Subcutaneous abdominal adipose tissue (tissue), 5 donors: ENCODE measurements at regions not wholly inside any gene's neighbourhood (a gene's known extent, or its start where the extent isn't known, plus 50 kb on each side); places are given as distances from the start of the nearest gene placed in this dataset.
A peak's percentile ranks its signal among the peaks of the same experiment; 100 is the strongest.

Source experiments
- H3K27ac ChIP-seq: one replicate; pipeline ENCODE4 v1.7.0; 2013; ENCODE audit warnings: low read depth, mild to moderate bottlenecking, inconsistent platforms, low read length, moderate library complexity
- H3K27me3 ChIP-seq, 5 donors: one replicate each; pipeline ENCODE4 v1.7.0; 2013; ENCODE audit warnings: low read length in 5 of 5, inconsistent platforms in 1 of 5; ENCODE audit not compliant: control insufficient read depth in 5 of 5, insufficient read depth in 4 of 5
- H3K36me3 ChIP-seq, 5 donors: one replicate each; pipeline ENCODE4 v1.7.0; 2013; ENCODE audit warnings: low read length in 5 of 5; ENCODE audit not compliant: control insufficient read depth in 5 of 5, insufficient read depth in 5 of 5
- H3K4me1 ChIP-seq, 5 donors: one replicate each; pipeline ENCODE4 v1.7.0; 2013; ENCODE audit warnings: low read length in 5 of 5, mild to moderate bottlenecking in 3 of 5, moderate library complexity in 1 of 5; ENCODE audit not compliant: control insufficient read depth in 5 of 5, insufficient read depth in 5 of 5
- H3K4me3 ChIP-seq, 5 donors: one replicate each; pipeline ENCODE4 v1.7.0; 2013; ENCODE audit warnings: low read length in 5 of 5, low read depth in 1 of 5
- H3K9ac ChIP-seq, 5 donors: one replicate each; pipeline ENCODE4 v1.7.0; 2013; ENCODE audit warnings: low read length in 5 of 5, mild to moderate bottlenecking in 4 of 5, moderate library complexity in 3 of 5
- H3K9me3 ChIP-seq, 5 donors: one replicate each; pipeline ENCODE4 v1.7.0; 2013; ENCODE audit warnings: low read length in 5 of 5; ENCODE audit not compliant: control insufficient read depth in 5 of 5
- donor health status: healthy.
- donor health status: healthy.
- donor health status: healthy.
- donor health status: healthy.
- donor health status: healthy.

- H3K27ac ChIP-seq = no peak overlapping the region
- peaks cover 0 to 26% (median 5%) of the 10 kb centered on the region in 5 donors for H3K4me1 ChIP-seq
- no peaks in the 10 kb centered on the region for H3K9me3 ChIP-seq
- no peaks in the 10 kb centered on the region for H3K27me3 ChIP-seq
- no peaks in the 10 kb centered on the region for H3K36me3 ChIP-seq
- H3K4me3 ChIP-seq = no peak overlapping the region
- no peak overlapping the region for H3K9ac ChIP-seq
These were observed 197.2 kb downstream of the RNF144B start for GRCh38 chr6:18584372-18584771.

- Histone ChIP-seq H3K4me1 (peaks cover 0 to 26% (median 10%) of the 10 kb centered on the region in 5 donors), H3K27ac (no peak overlapping the region)
These were observed 198.0 kb downstream of the RNF144B start for GRCh38 chr6:18585032-18585573.

DNA sequence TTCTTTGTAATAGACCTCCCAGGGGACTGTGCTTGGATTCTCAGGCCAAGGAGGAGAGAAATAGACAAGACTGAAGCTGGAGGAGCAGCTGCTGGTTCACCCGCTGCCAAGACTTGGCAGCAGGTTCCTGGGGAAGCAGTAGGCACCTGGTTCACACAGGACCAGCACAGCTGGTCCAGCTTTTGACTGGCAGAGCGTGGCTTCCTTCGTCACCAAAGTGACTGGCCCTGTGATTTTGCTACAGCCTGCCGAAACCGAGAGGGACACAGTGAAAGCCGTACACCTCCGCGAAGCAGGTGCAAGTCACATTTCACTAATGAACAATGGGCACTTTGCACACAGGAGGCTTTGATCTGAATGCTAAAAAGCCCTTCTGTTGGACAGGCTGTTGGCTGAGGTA lies 199.0 kb downstream of the RNF144B start:
- H3K4me1 ChIP-seq = peaks cover 0 to 35% (median 19%) of the 10 kb centered on the region in 5 donors
- H3K9ac ChIP-seq = no peak overlapping the region
- H3K27me3 ChIP-seq = no peaks in the 10 kb centered on the region
- no peaks in the 10 kb centered on the region for H3K9me3 ChIP-seq
- no peak overlapping the region for H3K27ac ChIP-seq
- no peaks in the 10 kb centered on the region for H3K36me3 ChIP-seq
- H3K4me3 ChIP-seq = no peak overlapping the region

More at GRCh38 chr6:18585032-18585573, 198.0 kb downstream of the RNF144B start:
- H3K36me3 ChIP-seq = no peaks in the 10 kb centered on the region
- no peaks in the 10 kb centered on the region for H3K9me3 ChIP-seq
- no peak overlapping the region for H3K4me3 ChIP-seq
- no peak overlapping the region for H3K9ac ChIP-seq
- no peaks in the 10 kb centered on the region for H3K27me3 ChIP-seq

- Histone ChIP-seq H3K4me1 (peaks cover 0 to 31% (median 6%) of the 10 kb centered on the region in 5 donors), H3K9ac (peak overlapping the region in 4 of 5 donors; percentile 6 to 51 (median 30)), H3K27me3 (no peaks in the 10 kb centered on the region), H3K4me3 (peak overlapping the region in 3 of 5 donors; percentile 13 to 35 (median 19)), H3K9me3 (no peaks in the 10 kb centered on the region), H3K36me3 (no peaks in the 10 kb centered on the region), H3K27ac (peak overlapping the region; percentile 80)
These were observed 208.8 kb downstream of the RNF144B start for GRCh38 chr6:18595774-18596530.

- H3K4me1 ChIP-seq = peaks cover 0 to 26% (median 5%) of the 10 kb centered on the region in 5 donors
- H3K36me3 ChIP-seq = no peaks in the 10 kb centered on the region
- H3K27me3 ChIP-seq = no peaks in the 10 kb centered on the region
- peak overlapping the region in 3 of 5 donors; percentile 29 to 51 (median 36) for H3K9ac ChIP-seq
- no peaks in the 10 kb centered on the region for H3K9me3 ChIP-seq
- H3K27ac ChIP-seq = peak overlapping the region; percentile 80
- H3K4me3 ChIP-seq = no peak overlapping the region
These were observed 209.3 kb downstream of the RNF144B start for GRCh38 chr6:18596531-18596835.

DNA sequence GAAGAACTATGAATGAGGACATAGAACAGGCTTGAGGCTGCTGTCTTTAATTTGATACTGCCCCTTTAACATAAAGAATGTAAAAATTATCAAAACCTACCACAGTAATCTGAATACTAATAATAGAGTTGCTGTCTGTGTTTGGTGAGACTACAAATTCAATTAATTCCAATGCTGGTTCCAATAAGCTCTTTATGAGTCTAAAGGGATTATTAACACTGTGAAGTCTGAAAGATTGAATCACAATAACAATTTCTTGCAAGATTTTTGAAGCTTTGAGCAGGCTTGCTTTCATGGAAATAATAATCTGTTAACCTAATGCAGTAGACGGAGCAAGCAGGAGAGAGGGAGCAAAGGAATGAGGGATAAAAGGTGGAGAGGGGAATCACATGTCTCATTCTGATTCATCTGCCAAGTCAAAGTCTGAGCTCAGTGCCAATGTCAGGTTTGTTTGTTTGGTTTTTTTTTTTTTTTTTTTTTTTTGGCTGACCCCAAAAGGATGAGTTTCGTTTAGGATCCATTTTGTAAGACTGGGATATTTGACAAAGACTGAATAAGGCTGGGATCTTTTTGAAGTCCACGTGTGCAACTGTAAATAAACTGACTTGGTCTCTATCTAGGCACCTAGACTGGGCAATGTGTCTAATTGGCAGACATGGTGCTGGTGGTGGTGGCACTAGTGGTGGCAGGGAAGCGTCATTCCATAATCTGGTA lies 211.6 kb downstream of the RNF144B start:
- no peak overlapping the region for H3K27ac ChIP-seq
- no peaks in the 10 kb centered on the region for H3K27me3 ChIP-seq
- H3K4me3 ChIP-seq = no peak overlapping the region
- no peak overlapping the region for H3K9ac ChIP-seq
- H3K36me3 ChIP-seq = no peaks in the 10 kb centered on the region
- H3K4me1 ChIP-seq = peaks cover 0 to 21% (median 0%) of the 10 kb centered on the region in 5 donors
- H3K9me3 ChIP-seq = no peaks in the 10 kb centered on the region

DNA sequence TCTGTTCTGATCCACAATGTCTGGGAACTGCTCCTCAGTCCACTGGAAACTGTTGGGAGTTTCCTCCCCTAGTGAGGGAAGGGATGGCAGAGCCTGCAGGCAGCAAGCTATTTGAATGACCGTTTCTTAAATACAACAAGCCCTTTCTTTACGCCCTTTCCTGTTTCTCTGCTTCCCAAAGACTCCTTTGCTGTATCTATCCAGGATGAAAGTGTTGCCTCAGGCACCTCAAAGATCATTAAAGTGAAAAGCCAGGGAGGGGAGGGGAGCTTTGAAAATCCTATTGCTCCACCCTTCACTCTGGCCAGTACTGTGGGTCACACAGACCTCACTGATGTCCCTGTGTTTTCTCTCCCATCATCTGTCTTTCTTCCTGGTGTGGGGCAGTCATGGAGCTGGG lies 213.1 kb downstream of the RNF144B start:
- Histone ChIP-seq H3K9me3 (no peaks in the 10 kb centered on the region), H3K27me3 (no peaks in the 10 kb centered on the region), H3K36me3 (no peaks in the 10 kb centered on the region), H3K9ac (no peak overlapping the region), H3K4me3 (no peak overlapping the region), H3K4me1 (peaks cover 0 to 21% (median 0%) of the 10 kb centered on the region in 5 donors), H3K27ac (no peak overlapping the region)

GRCh38 chr6:18601516-18602020 lies 214.4 kb downstream of the RNF144B start:
- Histone ChIP-seq H3K27me3 (no peaks in the 10 kb centered on the region), H3K9ac (no peak overlapping the region), H3K4me1 (peaks cover 0 to 10% (median 0%) of the 10 kb centered on the region in 5 donors), H3K27ac (no peak overlapping the region), H3K36me3 (no peaks in the 10 kb centered on the region), H3K9me3 (no peaks in the 10 kb centered on the region), H3K4me3 (no peak overlapping the region)

GRCh38 chr6:18602931-18603330 lies 215.8 kb downstream of the RNF144B start:
- Histone ChIP-seq H3K4me3 (no peak overlapping the region), H3K9me3 (no peaks in the 10 kb centered on the region), H3K27me3 (no peaks in the 10 kb centered on the region), H3K9ac (no peak overlapping the region), H3K36me3 (no peaks in the 10 kb centered on the region), H3K4me1 (peaks cover 0 to 6% (median 0%) of the 10 kb centered on the region in 5 donors), H3K27ac (no peak overlapping the region)

GRCh38 chr6:18603361-18603760 lies 216.2 kb downstream of the RNF144B start:
- Histone ChIP-seq H3K27ac (no peak overlapping the region), H3K36me3 (no peaks in the 10 kb centered on the region), H3K27me3 (no peaks in the 10 kb centered on the region), H3K9me3 (no peaks in the 10 kb centered on the region), H3K9ac (no peak overlapping the region), H3K4me1 (peaks cover 0 to 5% (median 0%) of the 10 kb centered on the region in 5 donors), H3K4me3 (no peak overlapping the region)
